GM20000 (cell line): ENCODE measurements at regions not wholly inside any gene's neighbourhood (a gene's known extent, or its start where the extent isn't known, plus 50 kb on each side); places are given as distances from the start of the nearest gene placed in this dataset.
"Not testable (repeated sequence)": the region's sequence is repeated elsewhere in the genome, so short reads cannot be mapped to it uniquely, and the experiment has no call there.

ENCODE experiments used
- DNase-seq: peaks from one replicate; pipeline ENCODE4 v3.0.0; 2012; ENCODE audit warnings: low spot score
- CTCF ChIP-seq: IDR thresholded peaks from 2 replicates; pipeline ENCODE4 v1.5.1; 2012; ENCODE audit warnings: mild to moderate bottlenecking, control low read depth; ENCODE audit errors: extremely low read depth, missing control alignments

- DNase-seq = no peak
- no peak for TF ChIP-seq CTCF
These were observed 410.3 kb downstream of the KIF20B start for GRCh38 chr10:90111671-90112070.

- DNase-seq = no peak
- no peak for TF ChIP-seq CTCF
These were observed 411.3 kb downstream of the KIF20B start for GRCh38 chr10:90112681-90113080.

- DNase-seq = not testable (repeated sequence)
These were observed 417.2 kb downstream of the KIF20B start for GRCh38 chr10:90118567-90118966.

GRCh38 chr10:90119631-90120280 is 418.4 kb downstream of the KIF20B start:
- not testable (repeated sequence) for DNase-seq

- no peak for TF ChIP-seq CTCF
- no peak for DNase-seq
These were observed 424.3 kb downstream of the KIF20B start for GRCh38 chr10:90125456-90126255.

GRCh38 chr10:90126256-90126595 is 424.8 kb downstream of the KIF20B start:
- no peak for TF ChIP-seq CTCF
- DNase-seq = no peak

- no peak for TF ChIP-seq CTCF
- no peak for DNase-seq
These were observed 429.1 kb downstream of the KIF20B start for GRCh38 chr10:90130321-90131086.

- no peak for DNase-seq
- no peak for TF ChIP-seq CTCF
These were observed 432.2 kb downstream of the KIF20B start for GRCh38 chr10:90133606-90134005.
